ENCODE measurements at regions not wholly inside any gene's neighbourhood (a gene's known extent, or its start where the extent isn't known, plus 50 kb on each side); places are given as distances from the start of the nearest gene placed in this dataset.

- DNase-seq = no peak
- Histone ChIP-seq H3K4me3 (no peak overlapping the region), H3K36me3 (no peaks in the 10 kb centered on the region), H3K27me3 (no peaks in the 10 kb centered on the region), H3K9me3 (no peaks in the 10 kb centered on the region), H3K27ac (no peak overlapping the region), H3K4me1 (no peaks in the 10 kb centered on the region)
- intact Hi-C loops (cut with DNase I; ENCODE audit: low total_unique reads) = no loop called here
- TF ChIP-seq CTCF (IDR thresholded peaks at IDR 0.05) (no peak), POLR2A (IDR thresholded peaks at IDR 0.05) (no peak), EP300 (IDR thresholded peaks at IDR 0.05) (no peak), POLR2AphosphoS5 (IDR thresholded peaks at IDR 0.05) (no peak)
- WGBS, 5 donors = 67 to 93% (median 81%) methylated on average over 1 of the region's 1 CpG
Measured at GRCh38 chr7:96424411-96424810, 102.5 kb upstream of the SLC25A13 start.

GRCh38 chr7:96422388-96422787 lies 100.5 kb upstream of the SLC25A13 start:
- H3K4me3 ChIP-seq = no peak overlapping the region
- WGBS, 5 donors = 58 to 67% (median 63%) methylated on average over 2 of the region's 2 CpGs

GRCh38 chr7:96418581-96418980 lies 96.7 kb upstream of the SLC25A13 start:
- TF ChIP-seq EP300 (IDR thresholded peaks at IDR 0.05) (no peak), POLR2AphosphoS5 (IDR thresholded peaks at IDR 0.05) (no peak), CTCF (IDR thresholded peaks at IDR 0.05) (no peak), POLR2A (IDR thresholded peaks at IDR 0.05) (no peak)
- peaks cover 0 to 6% (median 3%) of the 10 kb centered on the region in 4 donors for H3K4me1 ChIP-seq
- no peak overlapping the region for H3K27ac ChIP-seq
- intact Hi-C loops (cut with DNase I; ENCODE audit: low total_unique reads) = no loop called here
- no peak for DNase-seq
- 73 to 91% (median 84%) methylated on average over 1 of the region's 1 CpG for WGBS, 5 donors
- no peaks in the 10 kb centered on the region for H3K36me3 ChIP-seq
- no peaks in the 10 kb centered on the region for H3K27me3 ChIP-seq
- no peaks in the 10 kb centered on the region for H3K9me3 ChIP-seq
- no peak overlapping the region for H3K4me3 ChIP-seq

More at GRCh38 chr7:96422388-96422787, 100.5 kb upstream of the SLC25A13 start:
- Histone ChIP-seq H3K27ac (no peak overlapping the region), H3K4me1 (no peaks in the 10 kb centered on the region), H3K36me3 (no peaks in the 10 kb centered on the region), H3K9me3 (no peaks in the 10 kb centered on the region), H3K27me3 (no peaks in the 10 kb centered on the region)
- TF ChIP-seq POLR2AphosphoS5 (IDR thresholded peaks at IDR 0.05) (no peak), CTCF (IDR thresholded peaks at IDR 0.05) (no peak), POLR2A (IDR thresholded peaks at IDR 0.05) (no peak), EP300 (IDR thresholded peaks at IDR 0.05) (no peak)
- DNase-seq = no peak
- intact Hi-C loops (cut with DNase I; ENCODE audit: low total_unique reads) = no loop called here

GRCh38 chr7:96417784-96418183 lies 95.9 kb upstream of the SLC25A13 start:
- 36 to 73% (median 67%) methylated on average over 1 of the region's 1 CpG for WGBS, 5 donors
- Histone ChIP-seq H3K4me3 (no peak overlapping the region), H3K9me3 (no peaks in the 10 kb centered on the region), H3K36me3 (no peaks in the 10 kb centered on the region), H3K27me3 (no peaks in the 10 kb centered on the region), H3K4me1 (peaks cover 0 to 6% (median 3%) of the 10 kb centered on the region in 4 donors), H3K27ac (no peak overlapping the region)
- no peak for DNase-seq
- TF ChIP-seq POLR2A (IDR thresholded peaks at IDR 0.05) (no peak), EP300 (IDR thresholded peaks at IDR 0.05) (no peak), POLR2AphosphoS5 (IDR thresholded peaks at IDR 0.05) (no peak), CTCF (IDR thresholded peaks at IDR 0.05) (no peak)
- intact Hi-C loops (cut with DNase I; ENCODE audit: low total_unique reads) = no loop called here

Data from stomach (tissue), 8 donors.